B cell (primary cell): ENCODE measurements at regions not wholly inside any gene's neighbourhood (a gene's known extent, or its start where the extent isn't known, plus 50 kb on each side); places are given as distances from the start of the nearest gene placed in this dataset.

Experiments used
- ATAC-seq: fragments of 200-7000 bp; cut with Tn5 transposase; one replicate; pipeline ENCODE4 v1.10.0; 2021; ENCODE audit warnings: low read depth, mild to moderate bottlenecking, moderate number of reproducible peaks, moderate library complexity
- CTCF ChIA-PET: fragments of 350-600 bp; sonication (Branson Sonifier 250); formaldehyde crosslinking; loops from one replicate; lab custom pipeline; 2021; ENCODE audit warnings: antibody characterized with exemption, inconsistent platforms; lab: Charles Lee
- POLR2A ChIA-PET: fragments of 350-600 bp; sonication (Branson Sonifier 250); formaldehyde crosslinking; loops from one replicate; lab custom pipeline; 2021; ENCODE audit warnings: antibody characterized with exemption; lab: Charles Lee
- DNase-seq: peaks from one replicate; pipeline ENCODE4 v3.0.0; 2013
- H2AFZ ChIP-seq: 2 replicates; pipeline ENCODE4 v1.6.1; 2012; ENCODE audit warnings: mild to moderate bottlenecking, low read depth, low read length; ENCODE audit not compliant: insufficient read depth, poor library complexity, severe bottlenecking
- H3K27ac ChIP-seq, 2 donors: 1 replicate in 1 of 2; 2 replicates in 1 of 2; pipeline ENCODE4 v1.5.1; 2012 to 2013; ENCODE audit warnings: low read length in 2 of 2, mild to moderate bottlenecking in 2 of 2, moderate library complexity in 1 of 2
- H3K27me3 ChIP-seq, 4 experiments: fragments of 200-600 bp in 1 of 4; sonication (generic) in 1 of 4; replicated peaks in 1 of 4; 1 replicate in 2 of 4; 2 replicates in 2 of 4; pipeline versions ENCODE4 v1.6.1 to v1.7.0; 2013 to 2016; ENCODE audit warnings: low read length in 3 of 4, mild to moderate bottlenecking in 2 of 4, mixed read lengths in 1 of 4, moderate library complexity in 1 of 4; ENCODE audit not compliant: insufficient read depth in 4 of 4, control insufficient read depth in 3 of 4; ENCODE audit errors: control extremely low read depth in 1 of 4
- H3K36me3 ChIP-seq, 2 experiments: replicated peaks in 1 of 2; 1 replicate in 1 of 2; 2 replicates in 1 of 2; pipeline versions ENCODE4 v1.6.1 to v1.7.1; 2013; ENCODE audit warnings: low read length in 1 of 2; ENCODE audit not compliant: insufficient read depth in 2 of 2, control insufficient read depth in 1 of 2; ENCODE audit errors: control extremely low read depth in 1 of 2, extremely low read depth in 1 of 2
- H3K4me1 ChIP-seq, 2 donors: fragments of 200-600 bp in 1 of 2; sonication (generic) in 1 of 2; 1 replicate in 1 of 2; 2 replicates in 1 of 2; pipeline versions ENCODE4 v1.5.1 to v1.6.1; 2013 to 2017; ENCODE audit warnings: low read length in 2 of 2; ENCODE audit not compliant: control insufficient read depth in 2 of 2, insufficient read depth in 2 of 2
- H3K4me2 ChIP-seq: replicated peaks from 2 replicates; pipeline ENCODE3; 2012; ENCODE audit warnings: mild to moderate bottlenecking, low read depth, low read length; ENCODE audit not compliant: poor library complexity, severe bottlenecking
- H3K4me3 ChIP-seq, 5 experiments: fragments of 200-600 bp in 1 of 5; sonication (generic) in 1 of 5; 1 replicate in 3 of 5; 2 replicates in 2 of 5; pipeline versions ENCODE4 v1.5.1 to v1.7.0; 2011 to 2016; ENCODE audit warnings: low read length in 4 of 5, mild to moderate bottlenecking in 4 of 5, low read depth in 2 of 5, control low read depth in 1 of 5, moderate library complexity in 1 of 5; ENCODE audit not compliant: insufficient read depth in 1 of 5; ENCODE audit errors: control extremely low read depth in 1 of 5, extremely low read depth in 1 of 5
- H3K79me2 ChIP-seq: fragments of 200-600 bp; sonication (generic); one replicate; pipeline ENCODE4 v1.6.0; 2016; ENCODE audit warnings: low read length; ENCODE audit not compliant: control insufficient read depth, insufficient read depth
- H3K9ac ChIP-seq: fragments of 200-600 bp; sonication (generic); 2 replicates; pipeline ENCODE4 v1.6.1; 2017; ENCODE audit warnings: mild to moderate bottlenecking, low read length, moderate library complexity
- H3K9me3 ChIP-seq, 3 donors: one replicate each; pipeline versions ENCODE4 v1.6.1 to v1.7.1; 2013; ENCODE audit warnings: low read length in 2 of 3; ENCODE audit not compliant: control insufficient read depth in 2 of 3, insufficient read depth in 1 of 3; ENCODE audit errors: control extremely low read depth in 1 of 3
- H4K20me1 ChIP-seq: 2 replicates; pipeline ENCODE4 v1.6.0; 2012; ENCODE audit warnings: mild to moderate bottlenecking, low read length; ENCODE audit not compliant: insufficient read depth, control insufficient read depth, poor library complexity, severe bottlenecking
- H3K27ac Mint-ChIP-seq: one replicate; pipeline ENCODE4 v1.8.0; 2021; ENCODE audit warnings: mixed read lengths
- H3K27me3 Mint-ChIP-seq: one replicate; pipeline ENCODE4 v1.8.0; 2021; ENCODE audit warnings: mixed read lengths
- H3K4me1 Mint-ChIP-seq: one replicate; pipeline ENCODE4 v1.8.0; 2021; ENCODE audit warnings: mixed read lengths
- H3K4me3 Mint-ChIP-seq: one replicate; pipeline ENCODE4 v1.8.0; 2021; ENCODE audit warnings: mixed read lengths
- H3K9me3 Mint-ChIP-seq: one replicate; pipeline ENCODE4 v1.8.0; 2022; ENCODE audit warnings: mixed read lengths; ENCODE audit not compliant: insufficient read depth
- CTCF ChIP-seq: fragments of 200-600 bp; IDR thresholded peaks from one replicate; pipeline ENCODE4 v1.8.0; 2022; ENCODE audit warnings: antibody characterized with exemption, mild to moderate bottlenecking
- EZH2 ChIP-seq: IDR thresholded peaks from 2 replicates; pipeline ENCODE4 v1.6.1; 2012; ENCODE audit warnings: borderline replicate concordance, low read depth, mild to moderate bottlenecking, moderate library complexity, low read length; ENCODE audit not compliant: insufficient read depth, poor library complexity, severe bottlenecking
- WGBS: methylation state at CpG from one replicate; pipeline ENCODE4 v1.1.5; 2013; ENCODE audit warnings: missing lambda C conversion rate; ENCODE audit not compliant: insufficient coverage; 5-methylcytosine and 5-hydroxymethylcytosine counted together
- intact Hi-C: fragments of 100-400 bp; cut with micrococcal nuclease; formaldehyde crosslinking; loops from one replicate; pipeline ENCODE4 v1.10.0; 2022

GRCh38 chr21:35812679-35813078 is 247.6 kb downstream of the SETD4 start:
- no peak overlapping the region for H3K4me2 ChIP-seq
- POLR2A ChIA-PET: no interaction called here
- no peak overlapping the region for H2AFZ ChIP-seq
- H3K4me1 ChIP-seq: no peaks in the 10 kb centered on the region
- H3K36me3 ChIP-seq: no peaks in the 10 kb centered on the region
- no peak overlapping the region for H3K9ac ChIP-seq
- H3K79me2 ChIP-seq: no peaks in the 10 kb centered on the region
- H3K9me3 Mint-ChIP-seq: no peaks in the 10 kb centered on the region
- no peak overlapping the region for H3K4me3 Mint-ChIP-seq
- H4K20me1 ChIP-seq: no peaks in the 10 kb centered on the region
- no peak for ATAC-seq
- H3K27ac ChIP-seq: no peak overlapping the region
- CTCF ChIA-PET: no interaction called here
- intact Hi-C loops: no loop called here
- TF ChIP-seq CTCF (no peak), EZH2 (no peak)
- H3K4me3 ChIP-seq: no peak overlapping the region
- peaks cover 35% of the 10 kb centered on the region for H3K27me3 Mint-ChIP-seq
- H3K4me1 Mint-ChIP-seq: no peaks in the 10 kb centered on the region
- H3K27ac Mint-ChIP-seq: no peak overlapping the region
- DNase-seq: no peak
- peaks cover 0 to 1% (median 0%) of the 10 kb centered on the region in 3 donors for H3K9me3 ChIP-seq
- 79% methylated on average over 4 of the region's 9 CpGs for WGBS
- H3K27me3 ChIP-seq: peaks cover 0 to 2% (median 0%) of the 10 kb centered on the region in 4 experiments

GRCh38 chr21:35811191-35811806 is 249.0 kb downstream of the SETD4 start:
- H3K27ac ChIP-seq: no peak overlapping the region

More at GRCh38 chr21:35811191-35811806, 249.0 kb downstream of the SETD4 start:
- POLR2A ChIA-PET: no interaction called here
- 80% methylated on average over 7 of the region's 10 CpGs for WGBS
- H3K4me2 ChIP-seq: no peak overlapping the region
- peaks cover 0 to 2% (median 0%) of the 10 kb centered on the region in 3 donors for H3K9me3 ChIP-seq
- intact Hi-C loops: no loop called here
- peaks cover 27% of the 10 kb centered on the region for H3K27me3 Mint-ChIP-seq
- H4K20me1 ChIP-seq: no peaks in the 10 kb centered on the region
- H3K9ac ChIP-seq: no peak overlapping the region
- DNase-seq (no peak), ATAC-seq (no peak)
- H3K36me3 ChIP-seq: no peaks in the 10 kb centered on the region
- H3K27me3 ChIP-seq: peaks cover 0 to 2% (median 0%) of the 10 kb centered on the region in 4 experiments
- no peak overlapping the region for H2AFZ ChIP-seq
- TF ChIP-seq CTCF (no peak), EZH2 (no peak)
- no peaks in the 10 kb centered on the region for H3K9me3 Mint-ChIP-seq
- no peaks in the 10 kb centered on the region for H3K4me1 Mint-ChIP-seq
- CTCF ChIA-PET: no interaction called here
- no peak overlapping the region for H3K4me3 ChIP-seq
- H3K4me1 ChIP-seq: no peaks in the 10 kb centered on the region
- no peak overlapping the region for H3K27ac Mint-ChIP-seq
- no peaks in the 10 kb centered on the region for H3K79me2 ChIP-seq
- no peak overlapping the region for H3K4me3 Mint-ChIP-seq
